GM12865 (cell line): ENCODE measurements at regions not wholly inside any gene's neighbourhood (a gene's known extent, or its start where the extent isn't known, plus 50 kb on each side); places are given as distances from the start of the nearest gene placed in this dataset.
A peak's percentile ranks its signal among the peaks of the same experiment; 100 is the strongest.

ENCODE experiments used
- DNase-seq: peaks from one replicate; pipeline ENCODE4 v3.0.0; 2010; ENCODE audit warnings: low read depth
- H3K4me3 ChIP-seq: 2 replicates; pipeline ENCODE4 v1.5.1; 2011; ENCODE audit warnings: mild to moderate bottlenecking, low read depth, low read length, control low read depth
- TF ChIP-seq, protein P1 (sequence below): IDR thresholded peaks from 2 replicates; pipeline ENCODE4 v1.5.1; 2011; ENCODE audit warnings: low read length, control low read depth, low read depth, inconsistent platforms; ENCODE audit not compliant: insufficient read depth; ENCODE audit errors: missing control alignments

DNA sequence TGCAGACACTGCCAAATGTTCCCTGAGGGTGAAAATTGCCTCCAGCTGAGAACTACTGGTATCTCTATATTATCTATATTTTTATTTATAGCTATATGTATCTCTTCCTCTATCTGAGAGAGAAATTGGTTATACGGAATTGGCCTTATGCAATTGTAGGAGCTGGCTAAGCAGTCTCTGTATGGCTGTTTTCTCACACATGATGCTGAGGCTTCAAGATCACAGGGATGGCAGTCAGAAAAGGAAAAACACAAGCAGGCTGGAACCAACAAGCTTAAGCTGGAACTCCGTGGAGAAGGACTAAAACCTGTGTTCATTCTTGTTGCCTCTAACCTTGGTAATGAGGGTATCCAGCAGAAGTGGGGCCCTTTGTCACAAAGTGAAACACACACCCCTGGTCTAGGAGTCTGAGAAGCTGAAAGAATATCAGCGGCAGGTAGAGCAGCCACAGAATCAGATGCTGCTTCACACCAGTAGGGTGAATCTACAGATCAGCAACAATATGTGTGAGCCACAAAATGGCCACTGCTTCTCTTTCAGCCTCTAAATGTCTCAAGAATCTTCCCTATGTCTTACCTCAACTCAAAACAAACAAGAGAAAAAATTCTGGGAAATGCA, 166.5 kb upstream of the PPP1R2C start:
- DNase-seq = peak; percentile 46
- H3K4me3 ChIP-seq = no peak overlapping the region
- TF ChIP-seq, protein P1, sequence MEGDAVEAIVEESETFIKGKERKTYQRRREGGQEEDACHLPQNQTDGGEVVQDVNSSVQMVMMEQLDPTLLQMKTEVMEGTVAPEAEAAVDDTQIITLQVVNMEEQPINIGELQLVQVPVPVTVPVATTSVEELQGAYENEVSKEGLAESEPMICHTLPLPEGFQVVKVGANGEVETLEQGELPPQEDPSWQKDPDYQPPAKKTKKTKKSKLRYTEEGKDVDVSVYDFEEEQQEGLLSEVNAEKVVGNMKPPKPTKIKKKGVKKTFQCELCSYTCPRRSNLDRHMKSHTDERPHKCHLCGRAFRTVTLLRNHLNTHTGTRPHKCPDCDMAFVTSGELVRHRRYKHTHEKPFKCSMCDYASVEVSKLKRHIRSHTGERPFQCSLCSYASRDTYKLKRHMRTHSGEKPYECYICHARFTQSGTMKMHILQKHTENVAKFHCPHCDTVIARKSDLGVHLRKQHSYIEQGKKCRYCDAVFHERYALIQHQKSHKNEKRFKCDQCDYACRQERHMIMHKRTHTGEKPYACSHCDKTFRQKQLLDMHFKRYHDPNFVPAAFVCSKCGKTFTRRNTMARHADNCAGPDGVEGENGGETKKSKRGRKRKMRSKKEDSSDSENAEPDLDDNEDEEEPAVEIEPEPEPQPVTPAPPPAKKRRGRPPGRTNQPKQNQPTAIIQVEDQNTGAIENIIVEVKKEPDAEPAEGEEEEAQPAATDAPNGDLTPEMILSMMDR = no peak

DNA sequence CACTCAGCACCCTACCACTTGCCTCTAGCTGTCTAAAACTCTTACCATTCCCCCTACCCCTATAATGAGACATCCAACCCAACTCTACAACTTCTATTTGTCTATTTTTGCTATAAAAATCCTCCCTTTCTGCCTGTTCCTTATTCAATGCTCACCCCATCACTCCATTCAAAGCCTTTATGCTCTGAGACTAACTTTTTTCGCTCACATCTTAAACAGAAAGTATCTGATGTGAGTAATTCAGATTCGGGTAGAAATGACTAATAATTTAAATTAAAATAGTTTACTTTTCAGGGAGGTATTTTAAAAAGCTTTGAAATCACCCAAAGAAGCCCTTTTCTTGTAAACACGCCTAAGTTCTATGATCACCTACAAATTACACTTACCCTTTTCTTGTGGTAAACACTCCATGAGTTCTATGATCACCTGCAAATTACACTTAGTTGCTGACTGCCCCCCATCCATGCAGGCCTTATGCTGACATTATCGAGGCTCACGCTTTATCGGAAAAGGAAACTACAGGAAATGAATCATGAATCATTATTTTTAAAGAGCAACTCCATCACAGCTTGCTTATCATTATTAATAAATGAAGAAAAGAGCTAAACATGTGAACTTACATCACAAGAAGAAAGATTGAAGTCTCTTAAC, 168.7 kb upstream of the PPP1R2C start:
- TF ChIP-seq, protein P1 = no peak
- DNase-seq = no peak
- H3K4me3 ChIP-seq = no peak overlapping the region

DNA sequence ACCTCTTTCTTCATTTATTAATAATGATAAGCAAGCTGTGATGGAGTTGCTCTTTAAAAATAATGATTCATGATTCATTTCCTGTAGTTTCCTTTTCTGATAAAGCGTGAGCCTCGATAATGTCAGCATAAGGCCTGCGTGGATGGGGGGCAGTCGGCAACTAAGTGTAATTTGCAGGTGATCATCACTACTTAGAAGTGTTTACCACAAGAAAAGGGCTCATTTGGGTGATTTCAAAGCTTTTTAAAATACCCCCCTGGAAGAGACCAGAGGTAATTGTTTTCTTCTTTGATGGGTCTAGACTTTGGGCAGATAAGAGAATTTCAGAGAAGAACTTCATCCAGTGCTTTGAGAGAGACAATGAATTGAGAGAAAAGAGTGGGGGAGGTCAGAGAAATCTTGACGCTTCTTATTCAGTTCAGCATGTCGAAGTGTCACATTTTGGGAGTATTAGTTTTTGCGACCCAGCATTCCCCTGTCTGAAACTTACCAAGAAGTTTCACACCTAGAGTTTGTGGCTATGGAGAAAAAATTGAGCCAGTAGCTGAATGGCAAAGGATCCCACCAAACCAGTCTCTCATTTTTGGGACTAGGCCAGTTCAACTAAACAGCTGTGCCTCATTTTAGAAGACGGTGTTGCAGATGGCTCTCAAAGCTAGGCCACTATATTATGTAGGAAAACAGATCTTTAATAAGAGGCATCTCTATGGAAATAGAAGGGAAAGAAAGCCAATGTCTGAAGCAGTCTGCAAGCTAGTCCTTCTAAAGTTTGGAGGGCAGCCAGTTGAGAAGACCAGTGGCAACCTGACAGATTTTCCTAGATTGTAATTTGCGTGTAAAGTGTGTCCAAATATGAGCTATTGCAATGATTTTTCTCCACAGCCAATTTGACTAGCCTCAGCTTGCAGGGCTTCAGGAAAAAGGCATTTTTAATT, 171.0 kb upstream of the PPP1R2C start:
- TF ChIP-seq, protein P1 = no peak
- DNase-seq = no peak

DNA sequence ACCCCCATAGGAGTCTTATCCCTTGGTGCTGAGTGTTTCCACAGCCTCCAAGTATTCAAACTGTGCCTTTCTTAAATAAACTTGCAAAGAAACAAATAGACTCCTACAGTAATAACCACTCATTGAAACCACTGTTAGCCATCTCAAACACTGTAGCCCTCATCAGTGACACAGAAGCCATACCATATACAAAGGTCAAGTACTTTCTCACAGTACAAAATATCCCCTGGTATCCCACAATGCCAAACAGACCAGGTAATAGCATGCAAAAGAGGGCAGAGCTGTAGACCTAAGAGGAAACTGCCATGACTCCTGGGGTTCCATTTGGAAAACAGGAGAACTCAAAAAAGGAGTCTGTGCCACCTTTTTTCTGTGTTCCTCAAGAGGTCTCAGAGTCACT, 173.8 kb upstream of the PPP1R2C start:
- H3K4me3 ChIP-seq = no peak overlapping the region
- DNase-seq = no peak
- TF ChIP-seq, protein P1 = no peak

More for the DNA sequence above, 171.0 kb upstream of the PPP1R2C start:
- H3K4me3 ChIP-seq = no peak overlapping the region

DNA sequence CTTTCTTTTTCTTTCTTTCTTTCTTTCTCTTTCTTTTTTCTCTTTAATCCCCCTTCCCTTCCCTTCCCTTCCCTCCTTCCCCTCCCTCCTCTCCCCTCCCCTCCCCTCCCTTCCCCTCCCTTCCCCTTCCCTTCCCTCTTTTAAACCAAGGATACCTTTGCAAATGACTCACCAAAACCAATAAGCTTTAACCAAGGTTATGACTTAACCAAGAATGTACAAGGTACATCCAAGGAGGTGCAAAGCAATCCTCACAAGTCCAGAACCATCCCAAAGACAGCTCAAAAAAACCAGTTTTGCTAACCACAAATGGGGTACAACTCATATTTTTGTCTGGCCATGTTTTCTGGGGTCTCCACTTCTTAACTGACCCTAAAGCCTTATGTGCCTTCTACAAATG, 174.7 kb upstream of the PPP1R2C start:
- H3K4me3 ChIP-seq = no peak overlapping the region
- DNase-seq = no peak
- TF ChIP-seq, protein P1 = no peak

DNA sequence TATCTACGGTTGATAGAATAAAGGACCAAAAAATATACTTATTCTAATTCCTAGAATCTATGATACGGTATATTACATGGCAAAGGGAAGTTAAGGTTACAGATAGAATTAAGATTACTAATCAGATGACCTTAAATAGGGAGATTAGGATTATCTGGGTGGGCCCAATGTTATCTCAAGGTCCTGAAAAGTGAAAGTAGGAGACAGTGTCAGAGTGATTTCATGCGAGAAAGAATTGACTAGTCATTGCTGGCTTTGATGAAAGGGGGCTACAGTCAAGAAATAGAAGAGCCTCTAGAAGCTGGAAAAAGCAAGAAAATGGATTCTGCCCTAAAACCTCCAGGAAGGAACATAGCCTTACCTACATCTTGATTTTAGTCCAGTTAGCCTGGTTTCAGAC, 176.9 kb upstream of the PPP1R2C start:
- H3K4me3 ChIP-seq = no peak overlapping the region; the same call in 1 of the 2 replicates
- peak; percentile 27 for DNase-seq

More for the DNA sequence above, 176.9 kb upstream of the PPP1R2C start:
- TF ChIP-seq, protein P1 = no peak
